OCI-LY1 (cell line): ENCODE measurements at regions not wholly inside any gene's neighbourhood (a gene's known extent, or its start where the extent isn't known, plus 50 kb on each side); places are given as distances from the start of the nearest gene placed in this dataset.

Experiments
- H2AFZ ChIP-seq: fragments of 200-600 bp; sonication (generic), shearing (Covaris generic); 2 replicates; pipeline ENCODE4 v1.6.0; 2014; ENCODE audit warnings: antibody characterized with exemption, mild to moderate bottlenecking, low read length
- H3F3A ChIP-seq: fragments of 200-600 bp; sonication (generic), shearing (Covaris generic); 2 replicates; pipeline ENCODE4 v1.6.0; 2014; ENCODE audit warnings: mild to moderate bottlenecking, antibody characterized with exemption, low read length, moderate library complexity; ENCODE audit not compliant: insufficient read depth
- H3K27ac ChIP-seq: fragments of 200-600 bp; sonication (generic); 2 replicates; pipeline ENCODE4 v1.5.1; 2014; ENCODE audit warnings: low read length, mixed run types, mild to moderate bottlenecking, low read depth; ENCODE audit not compliant: poor library complexity, severe bottlenecking
- H3K27me3 ChIP-seq: fragments of 200-600 bp; sonication (generic); 2 replicates; pipeline ENCODE4 v1.6.0; 2014; ENCODE audit warnings: antibody characterized with exemption, mild to moderate bottlenecking, low read length, moderate library complexity; ENCODE audit not compliant: insufficient read depth
- H3K36me3 ChIP-seq: fragments of 200-600 bp; sonication (generic); 2 replicates; pipeline ENCODE4 v1.6.1; 2014; ENCODE audit warnings: mild to moderate bottlenecking, antibody characterized with exemption, low read length, moderate library complexity, mixed read lengths; ENCODE audit not compliant: insufficient read depth
- H3K4me1 ChIP-seq: fragments of 200-600 bp; sonication (generic); 2 replicates; pipeline ENCODE4 v1.5.1; 2014; ENCODE audit warnings: mild to moderate bottlenecking, low read length, moderate library complexity; ENCODE audit not compliant: insufficient read depth, severe bottlenecking
- H3K4me2 ChIP-seq: fragments of 200-600 bp; sonication (generic), shearing (Covaris generic); 2 replicates; pipeline ENCODE4 v1.6.1; 2014; ENCODE audit warnings: low read length
- H3K4me3 ChIP-seq: fragments of 200-600 bp; sonication (generic); 2 replicates; pipeline ENCODE4 v1.5.1; 2014; ENCODE audit warnings: low read length, low read depth, mild to moderate bottlenecking, mixed read lengths; ENCODE audit not compliant: poor library complexity, severe bottlenecking
- H3K79me2 ChIP-seq: fragments of 200-600 bp; shearing (Covaris generic); 2 replicates; pipeline ENCODE4 v1.6.1; 2016; ENCODE audit warnings: mixed run types, low read length, mixed read lengths; ENCODE audit not compliant: insufficient read depth
- H3K9ac ChIP-seq: fragments of 200-600 bp; sonication (generic), shearing (Covaris generic); 2 replicates; pipeline ENCODE4 v1.6.1; 2014; ENCODE audit warnings: mild to moderate bottlenecking, low read length, mixed read lengths
- H3K9me2 ChIP-seq: fragments of 200-600 bp; sonication (generic), shearing (Covaris generic); 2 replicates; pipeline ENCODE4 v1.6.1; 2014; ENCODE audit warnings: low read depth, mild to moderate bottlenecking, low read length, mixed read lengths
- H3K9me3 ChIP-seq: fragments of 200-600 bp; shearing (Covaris generic); 2 replicates; pipeline ENCODE4 v1.6.1; 2014; ENCODE audit warnings: low read length, mixed read lengths
- H4K20me1 ChIP-seq: fragments of 200-600 bp; sonication (generic), shearing (Covaris generic); 2 replicates; pipeline ENCODE4 v1.6.0; 2016; ENCODE audit warnings: mild to moderate bottlenecking, low read length; ENCODE audit not compliant: insufficient read depth
- CTCF ChIP-seq: fragments of 200-600 bp; sonication (generic), shearing (Covaris generic); IDR thresholded peaks from 2 replicates; pipeline ENCODE4 v1.5.1; 2017; ENCODE audit warnings: mild to moderate bottlenecking, antibody characterized with exemption, low read length, moderate library complexity, mixed read lengths
- EZH2 ChIP-seq: fragments of 200-600 bp; sonication (generic), shearing (Covaris generic); IDR thresholded peaks from 2 replicates; pipeline ENCODE4 v1.8.0; 2017; ENCODE audit warnings: borderline replicate concordance, mixed run types, mild to moderate bottlenecking, antibody characterized with exemption, low read length, moderate library complexity, mixed read lengths

- H2AFZ ChIP-seq = no peak overlapping the region
- no peak overlapping the region for H3K4me3 ChIP-seq
- H3K9ac ChIP-seq = no peak overlapping the region
- no peaks in the 10 kb centered on the region for H4K20me1 ChIP-seq
- TF ChIP-seq EZH2 = no peak
- TF ChIP-seq CTCF = no peak
- no peaks in the 10 kb centered on the region for H3F3A ChIP-seq
- H3K79me2 ChIP-seq = no peaks in the 10 kb centered on the region
- H3K27me3 ChIP-seq = no peaks in the 10 kb centered on the region
- no peak overlapping the region for H3K27ac ChIP-seq
- H3K9me3 ChIP-seq = no peaks in the 10 kb centered on the region
- no peaks in the 10 kb centered on the region for H3K9me2 ChIP-seq
- no peaks in the 10 kb centered on the region for H3K4me1 ChIP-seq
- no peak overlapping the region for H3K4me2 ChIP-seq
- H3K36me3 ChIP-seq = no peaks in the 10 kb centered on the region
Measured at GRCh38 chr16:5450409-5451104, 353.0 kb upstream of the EEF2KMT start.

GRCh38 chr16:5449901-5450300 is 352.3 kb upstream of the EEF2KMT start:
- H3K9me3 ChIP-seq = no peaks in the 10 kb centered on the region
- H3K9ac ChIP-seq = no peak overlapping the region
- no peak overlapping the region for H2AFZ ChIP-seq
- H3K4me2 ChIP-seq = no peak overlapping the region
- no peak overlapping the region for H3K27ac ChIP-seq
- TF ChIP-seq EZH2 (no peak), CTCF (no peak)
- H3K4me3 ChIP-seq = no peak overlapping the region
- H3F3A ChIP-seq = no peaks in the 10 kb centered on the region
- H4K20me1 ChIP-seq = no peaks in the 10 kb centered on the region
- H3K79me2 ChIP-seq = no peaks in the 10 kb centered on the region
- H3K9me2 ChIP-seq = no peaks in the 10 kb centered on the region
- no peaks in the 10 kb centered on the region for H3K27me3 ChIP-seq
- no peaks in the 10 kb centered on the region for H3K4me1 ChIP-seq
- no peaks in the 10 kb centered on the region for H3K36me3 ChIP-seq

GRCh38 chr16:5448798-5449197 is 351.2 kb upstream of the EEF2KMT start:
- no peaks in the 10 kb centered on the region for H3K27me3 ChIP-seq
- H2AFZ ChIP-seq = no peak overlapping the region
- no peak overlapping the region for H3K9ac ChIP-seq
- H3K4me2 ChIP-seq = no peak overlapping the region
- no peaks in the 10 kb centered on the region for H3K36me3 ChIP-seq
- no peak overlapping the region for H3K27ac ChIP-seq
- H3K9me3 ChIP-seq = no peaks in the 10 kb centered on the region
- no peaks in the 10 kb centered on the region for H3F3A ChIP-seq
- H3K4me1 ChIP-seq = no peaks in the 10 kb centered on the region
- no peaks in the 10 kb centered on the region for H3K79me2 ChIP-seq
- H3K9me2 ChIP-seq = no peaks in the 10 kb centered on the region
- H4K20me1 ChIP-seq = no peaks in the 10 kb centered on the region
- TF ChIP-seq CTCF (no peak), EZH2 (no peak)
- H3K4me3 ChIP-seq = no peak overlapping the region
